COR-L47 (cell line): ENCODE measurements at regions not wholly inside any gene's neighbourhood (a gene's known extent, or its start where the extent isn't known, plus 50 kb on each side); places are given as distances from the start of the nearest gene placed in this dataset.

Experiments
- DNase-seq: peaks from one replicate; lab custom pipeline; 2025; lab: John Stamatoyannopoulos, UW

DNA sequence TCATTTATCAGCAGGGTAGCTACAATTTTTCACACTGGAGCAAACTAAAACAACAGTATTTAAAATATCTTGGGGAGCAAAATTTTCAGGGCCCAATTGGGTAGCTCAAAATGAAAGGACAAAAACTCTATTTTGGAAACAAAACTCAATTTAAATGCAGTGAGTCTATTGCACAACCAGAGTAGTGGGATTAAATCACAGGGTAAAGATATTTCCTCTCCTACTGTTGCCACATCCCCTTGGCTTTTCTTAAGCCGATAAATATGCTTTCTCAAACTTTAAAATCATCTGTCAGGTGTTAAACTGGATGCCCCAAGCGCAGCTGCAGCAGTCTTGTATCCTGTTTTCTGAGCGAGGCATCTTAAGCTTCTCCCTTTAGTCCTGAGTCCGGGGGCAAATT is 1474.3 kb upstream of the CDH9 start:
- no peak for DNase-seq

DNA sequence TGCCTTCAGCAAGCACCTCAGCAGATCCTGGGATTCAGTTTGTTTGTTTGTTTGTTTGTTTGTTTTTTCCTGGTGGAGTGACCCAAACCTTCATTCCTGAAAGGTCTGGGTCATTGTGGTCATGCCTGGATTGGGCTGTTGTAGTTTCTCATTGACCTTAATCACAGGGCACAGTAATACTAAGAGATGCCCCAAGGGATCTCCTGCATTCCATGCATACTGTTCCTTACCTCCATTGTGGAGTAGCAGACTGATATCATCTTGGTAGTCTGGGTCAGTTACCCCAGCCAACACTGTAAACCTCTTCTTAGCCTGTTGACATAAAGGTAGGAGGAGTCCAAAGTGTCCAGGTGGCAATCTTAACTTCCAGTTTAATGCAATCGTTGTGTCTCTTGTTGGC is 1466.7 kb upstream of the CDH9 start:
- DNase-seq = no peak

DNA sequence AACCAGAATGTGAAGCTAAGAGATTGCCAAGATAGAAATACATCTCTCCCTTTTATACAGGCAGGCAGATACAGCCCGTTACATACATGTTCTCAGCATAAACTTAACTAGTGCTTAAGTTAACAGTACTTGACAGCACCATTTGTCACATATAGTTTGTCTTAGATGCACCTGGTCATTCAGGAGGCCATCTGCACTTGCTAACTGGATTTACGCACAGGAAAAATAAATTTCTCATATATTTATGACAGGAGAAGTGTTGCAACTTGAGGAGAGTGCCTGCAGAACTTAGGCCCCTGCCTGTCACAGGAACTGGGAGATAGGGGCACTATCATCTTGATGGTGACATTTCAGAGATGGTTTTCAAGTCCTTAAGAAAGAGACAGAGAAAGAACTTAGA is 1462.1 kb upstream of the CDH9 start:
- no peak for DNase-seq

DNA sequence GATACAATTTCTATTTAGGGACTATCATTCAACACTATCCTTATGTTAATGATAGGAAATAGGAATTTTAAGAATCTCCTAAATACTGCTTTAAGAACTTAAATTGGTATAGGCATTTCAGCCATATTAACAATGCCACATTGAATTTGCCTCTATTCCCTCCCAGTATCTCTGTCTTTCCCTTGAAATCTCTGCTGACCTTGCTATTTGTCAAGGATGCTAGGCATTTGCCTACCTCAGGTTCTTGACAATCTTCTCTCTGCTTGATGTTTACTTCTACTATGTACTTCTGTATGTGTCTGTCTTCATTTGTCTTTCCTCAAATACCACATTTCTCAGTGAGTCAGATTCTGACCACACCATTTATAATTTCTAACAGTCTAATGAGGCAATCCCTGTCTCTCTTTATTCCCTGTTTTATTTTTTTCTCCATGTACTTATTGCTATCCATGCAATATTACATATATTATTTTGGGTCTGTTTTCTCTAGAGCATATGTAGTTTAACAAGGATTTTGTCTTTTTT is 1461.4 kb upstream of the CDH9 start:
- DNase-seq = no peak

DNA sequence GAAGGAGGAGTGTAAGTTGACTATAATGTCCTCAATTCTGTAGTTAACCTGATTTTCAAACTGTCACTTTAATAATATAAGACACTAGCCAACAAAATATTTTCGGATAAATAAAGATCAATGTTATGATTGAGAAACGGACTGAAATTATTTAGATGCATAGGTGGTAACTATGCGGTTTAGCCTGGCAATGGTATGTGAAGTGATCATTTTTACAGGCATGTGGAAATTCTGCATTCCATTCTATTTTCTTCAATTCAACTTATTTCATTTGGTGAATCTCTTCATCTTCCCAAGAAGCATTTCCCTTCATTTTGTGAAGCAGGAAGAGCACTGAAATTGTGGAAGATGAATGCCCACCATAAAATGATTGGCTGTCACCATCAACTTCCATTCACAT is 1457.5 kb upstream of the CDH9 start:
- no peak for DNase-seq

DNA sequence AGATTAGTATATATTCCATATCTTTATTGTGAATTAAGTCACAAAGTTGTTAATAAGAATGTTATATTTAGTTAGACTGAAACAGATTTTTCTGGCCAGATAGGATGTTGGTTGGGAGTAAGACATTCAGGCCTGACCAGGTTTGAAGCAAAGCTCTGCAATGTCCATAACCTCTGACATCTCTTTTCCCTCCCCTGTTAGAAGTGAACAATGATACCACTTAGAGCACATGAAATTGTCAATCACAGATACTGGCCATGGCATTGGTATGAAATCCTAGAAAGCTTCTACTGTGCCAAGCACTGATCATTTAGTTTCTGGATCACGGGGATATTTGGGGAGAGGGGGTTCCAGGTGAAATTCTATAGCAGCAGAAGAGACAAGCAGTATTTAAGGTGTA is 1455.1 kb upstream of the CDH9 start:
- DNase-seq = no peak

DNA sequence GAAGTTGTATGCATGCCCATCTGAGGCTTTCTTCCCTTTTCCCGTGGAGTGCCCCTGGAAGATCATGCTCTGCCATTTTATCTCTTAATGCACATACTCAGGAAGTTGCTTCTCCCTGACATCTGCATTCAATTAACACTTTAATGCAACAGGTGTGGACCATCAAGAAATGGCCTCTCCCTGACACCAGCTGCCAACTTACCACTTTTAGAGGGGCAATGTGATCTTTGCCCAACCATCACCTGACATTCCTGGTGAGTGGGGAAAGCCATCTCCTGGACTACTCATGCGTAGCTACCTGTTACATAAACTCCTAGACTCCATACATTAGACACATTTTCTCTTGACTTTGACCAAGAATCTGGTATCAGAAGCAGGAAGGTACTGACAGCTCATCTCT is 1450.4 kb upstream of the CDH9 start:
- DNase-seq = no peak

DNA sequence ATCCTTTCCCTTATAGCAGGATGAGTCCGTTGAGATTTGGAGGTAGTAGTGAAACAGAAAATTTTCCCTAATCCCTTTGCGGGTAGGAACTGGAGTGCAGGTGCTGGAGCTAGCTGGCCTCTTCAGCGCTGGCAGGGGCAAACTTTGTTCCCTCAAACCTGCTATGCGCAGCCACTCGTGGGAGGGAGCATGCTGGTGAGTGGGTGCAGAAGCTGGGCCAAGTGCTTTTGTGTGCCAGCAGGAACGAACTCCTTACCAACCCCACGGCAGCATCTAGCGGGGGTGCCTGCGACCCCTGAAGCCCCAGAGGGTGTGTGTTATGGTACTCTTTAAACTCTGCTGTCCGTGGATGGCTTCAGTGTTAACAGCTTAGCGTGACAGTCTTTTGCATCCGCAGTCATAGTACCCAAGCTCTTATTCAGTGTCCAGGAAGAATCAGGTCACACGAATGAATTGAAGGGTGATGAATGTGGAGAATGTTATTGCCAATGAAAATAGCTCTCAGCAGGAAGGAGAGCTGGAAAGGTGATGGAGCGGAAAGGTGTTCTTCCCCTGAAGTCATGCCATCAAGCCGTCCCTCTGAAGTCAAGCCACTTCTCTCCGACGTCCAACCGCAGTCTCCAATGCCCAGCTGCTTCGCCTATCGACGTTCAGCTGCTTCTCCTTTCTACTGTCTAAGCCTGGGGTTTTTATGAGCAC is 1445.1 kb upstream of the CDH9 start:
- no peak for DNase-seq

DNA sequence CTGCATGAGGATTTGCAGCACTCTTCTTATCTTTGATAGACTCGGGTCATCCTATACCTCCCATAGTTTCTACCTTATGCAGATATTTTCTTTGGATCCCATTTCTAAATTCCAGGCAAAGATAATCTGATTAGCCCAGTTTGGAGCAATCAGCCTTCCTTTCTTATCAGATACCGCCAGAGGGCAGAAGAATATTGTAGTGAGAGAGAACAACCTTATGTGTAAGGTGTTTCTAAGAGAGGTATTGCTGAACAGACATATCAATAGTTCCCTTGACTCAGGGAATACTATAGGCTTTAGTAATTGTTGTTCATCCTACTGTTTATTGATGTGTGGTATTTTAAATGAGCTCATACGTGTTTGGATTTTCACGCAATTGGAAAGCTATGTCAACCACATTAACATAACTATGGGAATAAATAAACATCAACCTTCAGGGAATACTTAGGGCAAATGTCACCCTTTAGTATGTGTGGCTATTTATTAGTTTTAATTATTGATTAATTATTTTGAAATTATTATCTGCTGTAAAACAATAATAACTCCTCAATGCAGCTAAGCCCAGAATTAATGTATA is 1435.2 kb upstream of the CDH9 start:
- DNase-seq = no peak

DNA sequence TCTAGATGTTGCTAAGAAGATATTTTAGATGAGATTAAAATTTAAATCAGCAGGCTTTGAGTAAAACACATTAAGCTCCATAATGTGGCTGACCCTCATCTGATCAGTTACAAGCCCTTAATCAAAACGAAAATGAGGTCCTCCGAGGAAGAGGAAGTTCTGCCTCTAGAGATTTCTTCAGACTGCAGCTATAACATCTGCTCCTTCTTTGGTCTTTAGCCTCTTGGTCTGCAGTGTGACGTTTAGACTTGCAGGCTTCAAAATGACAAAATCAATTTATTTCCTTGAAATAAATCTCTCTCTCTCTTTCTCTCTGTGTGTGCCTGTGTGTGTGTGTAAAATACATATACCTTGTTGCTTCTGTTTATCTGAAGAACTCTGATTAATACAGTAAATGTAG is 1429.8 kb upstream of the CDH9 start:
- DNase-seq = no peak

DNA sequence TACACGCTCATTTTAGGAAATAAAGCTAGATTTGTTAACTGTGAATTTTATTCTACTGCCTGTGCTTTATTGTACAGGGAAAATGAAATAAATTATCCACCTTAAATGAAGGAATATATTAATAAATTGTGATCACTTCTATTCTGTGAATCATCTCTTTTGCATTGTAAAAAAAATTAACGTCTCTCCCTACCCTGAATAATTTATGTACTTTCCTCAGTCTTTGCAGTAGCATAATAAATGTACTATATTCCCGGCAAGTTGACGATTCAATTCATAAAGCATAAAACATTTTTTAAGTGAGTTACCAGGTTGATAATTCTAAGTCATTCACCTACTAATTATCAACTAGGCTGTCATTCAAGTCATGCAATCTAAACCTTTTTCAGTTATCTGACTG is 1425.3 kb upstream of the CDH9 start:
- DNase-seq = no peak

DNA sequence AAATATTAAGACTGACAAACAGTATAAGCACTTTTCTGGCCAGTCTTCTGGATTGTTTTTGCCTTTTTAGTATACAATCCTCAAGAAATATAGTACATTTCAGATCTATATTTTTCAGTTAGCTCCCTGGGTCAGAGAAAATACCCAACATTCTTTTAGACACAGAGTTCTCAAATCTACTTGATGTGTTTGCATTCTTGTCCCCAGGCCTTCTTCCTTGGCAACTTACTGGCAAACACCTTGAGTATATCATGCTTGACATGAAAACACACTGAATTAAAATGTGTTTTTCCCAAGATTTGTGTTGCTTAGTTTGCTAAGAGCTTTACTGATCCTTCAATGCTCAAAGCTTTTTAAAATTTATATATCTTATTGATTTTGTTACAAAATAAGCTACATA is 1413.1 kb upstream of the CDH9 start:
- DNase-seq = no peak

DNA sequence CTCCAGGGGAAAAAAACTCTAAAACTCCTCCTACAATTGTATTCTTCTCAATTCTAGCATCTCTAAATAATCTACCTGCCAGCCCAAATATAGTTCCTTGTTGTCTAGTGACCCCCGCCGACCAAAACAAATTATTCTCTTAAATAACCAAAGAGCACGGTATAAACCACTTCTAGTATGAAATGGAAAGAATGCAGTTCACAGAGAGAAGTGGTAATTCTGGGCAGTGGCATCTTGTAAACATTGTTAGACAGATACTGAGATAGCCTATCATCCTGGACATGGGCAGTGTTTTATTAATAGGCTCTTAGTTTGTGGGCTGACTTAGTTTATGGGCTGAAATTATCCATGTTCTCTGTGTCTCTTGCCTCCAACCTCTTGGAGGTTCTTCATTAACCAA is 1412.6 kb upstream of the CDH9 start:
- DNase-seq = no peak

DNA sequence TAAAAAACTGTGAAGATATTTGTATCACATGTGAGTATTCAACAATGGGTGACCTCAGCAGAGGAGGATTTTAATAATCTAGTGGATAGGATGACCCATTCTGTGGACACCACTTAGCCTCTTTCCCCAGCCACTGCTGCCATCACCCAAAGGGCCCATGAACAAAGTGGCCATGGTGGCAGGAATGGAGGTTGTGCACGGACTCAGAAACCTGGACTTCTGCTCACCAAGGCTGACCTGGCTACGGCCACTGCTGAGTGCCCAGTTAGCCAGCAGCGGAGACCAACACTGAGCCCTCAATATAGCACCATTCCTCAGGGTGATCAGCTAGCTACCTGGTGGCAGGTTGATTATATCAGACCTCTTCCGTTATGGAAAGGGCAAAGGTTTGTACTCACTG is 1410.4 kb upstream of the CDH9 start:
- no peak for DNase-seq

DNA sequence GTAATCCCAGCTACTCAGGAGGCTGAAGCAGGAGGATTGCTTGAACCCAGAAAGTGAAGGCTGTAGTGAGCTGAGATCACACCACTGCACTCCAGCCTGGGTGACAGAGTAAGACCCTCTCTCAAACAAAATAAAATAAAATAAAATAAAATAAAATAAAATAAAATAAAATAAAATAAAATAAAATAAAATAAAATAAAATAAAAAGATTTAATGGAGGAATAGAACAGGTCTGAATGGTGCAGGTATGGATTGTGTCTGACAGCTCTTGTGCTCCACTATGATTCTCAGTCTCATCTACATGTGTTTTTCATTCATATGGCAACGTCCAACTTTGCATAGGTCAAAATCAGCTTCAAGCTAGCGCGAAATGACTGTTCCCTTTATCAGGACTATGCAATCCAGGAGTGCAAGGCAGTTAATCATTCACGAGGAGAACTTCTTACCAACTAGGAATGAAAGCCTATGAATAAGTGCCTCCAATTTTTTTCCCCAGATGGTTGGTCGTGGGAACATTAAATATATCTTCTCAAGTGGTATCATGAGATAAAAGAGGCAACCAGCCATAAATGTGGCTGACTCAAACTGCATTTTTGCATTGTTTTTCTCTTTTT is 1392.3 kb upstream of the CDH9 start:
- DNase-seq = no peak

DNA sequence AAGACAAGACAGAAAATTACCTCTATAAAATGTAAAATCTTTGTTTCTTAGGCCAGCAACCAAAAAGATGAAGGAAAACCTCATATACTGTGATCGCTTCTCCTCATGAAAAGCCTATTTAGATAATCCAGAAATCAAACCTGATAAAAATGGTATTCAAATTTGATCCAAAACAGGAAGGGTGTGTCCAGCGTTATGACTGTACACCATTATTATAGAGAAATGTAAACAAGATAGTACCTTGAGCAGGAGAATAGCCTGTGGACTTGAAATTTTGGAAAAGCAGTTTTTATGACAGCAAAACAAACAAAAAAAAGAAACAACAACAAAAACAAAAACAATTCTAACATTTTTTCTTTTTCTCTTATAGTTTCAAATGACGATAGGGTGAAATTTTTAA is 1382.8 kb upstream of the CDH9 start:
- no peak for DNase-seq

DNA sequence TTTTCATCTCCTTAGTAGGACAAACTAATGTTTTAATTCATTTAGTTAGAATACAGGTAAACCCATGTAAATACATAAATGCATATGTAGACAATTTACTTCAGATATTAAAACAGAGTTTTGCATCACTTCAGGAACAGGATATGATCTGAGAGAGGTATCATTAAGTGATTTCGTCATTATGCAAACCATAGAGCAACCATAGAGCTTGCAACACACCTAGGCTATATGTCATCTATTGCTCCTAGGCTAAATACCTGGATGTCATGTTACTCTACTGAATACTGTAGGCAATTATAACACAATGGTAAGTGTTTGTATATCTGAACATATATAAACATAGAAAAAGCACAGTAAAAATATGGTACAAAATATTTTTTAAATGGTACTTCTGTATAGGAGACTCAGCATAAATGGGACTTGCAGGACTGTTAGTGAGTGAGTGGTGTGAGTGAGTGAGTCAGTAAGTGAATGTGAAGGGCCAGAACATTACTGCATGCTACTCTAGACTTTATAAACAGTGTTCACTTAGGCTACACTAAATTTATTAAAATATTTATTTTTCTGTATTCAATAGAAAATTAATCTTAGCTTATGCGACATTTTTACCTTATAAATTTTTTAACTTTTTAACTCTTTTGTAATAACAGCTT is 1377.5 kb upstream of the CDH9 start:
- no peak for DNase-seq

DNA sequence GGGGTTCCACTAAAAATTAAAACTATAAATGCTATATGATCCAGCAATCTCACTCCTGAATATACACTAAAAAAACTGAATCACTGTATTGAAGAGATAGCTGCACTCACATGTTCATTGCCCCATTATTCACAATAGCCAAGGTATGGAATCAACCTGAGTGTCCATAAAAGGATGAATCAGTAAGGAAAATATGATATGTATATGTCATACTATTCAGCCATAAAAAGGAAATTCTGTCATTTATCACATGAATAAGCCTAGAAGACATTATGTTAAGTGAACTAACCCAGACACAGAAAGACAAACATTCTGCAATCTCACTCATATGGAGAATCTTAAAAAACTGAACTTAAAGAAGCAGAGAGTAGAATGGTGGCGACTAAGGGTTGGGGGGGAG is 1376.2 kb upstream of the CDH9 start:
- DNase-seq = no peak

DNA sequence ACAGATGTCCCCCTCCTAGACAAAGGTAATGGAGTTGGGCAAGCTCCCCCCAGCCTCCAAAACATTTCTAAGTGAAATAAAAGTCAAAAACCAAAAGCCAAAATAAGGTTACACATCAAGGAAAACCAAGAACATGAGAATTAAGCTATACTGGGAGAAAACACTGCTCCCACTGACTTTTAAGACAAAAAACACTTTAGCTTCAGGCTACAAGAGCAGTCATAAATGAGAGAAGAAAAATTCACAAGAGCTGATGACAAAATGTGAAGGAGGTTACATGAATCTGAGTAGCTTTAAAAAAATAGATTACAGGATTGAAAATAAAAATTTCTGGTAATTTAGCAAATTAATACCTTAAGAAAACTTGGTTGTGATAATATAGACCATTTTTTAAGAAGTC is 1370.3 kb upstream of the CDH9 start:
- no peak for DNase-seq

DNA sequence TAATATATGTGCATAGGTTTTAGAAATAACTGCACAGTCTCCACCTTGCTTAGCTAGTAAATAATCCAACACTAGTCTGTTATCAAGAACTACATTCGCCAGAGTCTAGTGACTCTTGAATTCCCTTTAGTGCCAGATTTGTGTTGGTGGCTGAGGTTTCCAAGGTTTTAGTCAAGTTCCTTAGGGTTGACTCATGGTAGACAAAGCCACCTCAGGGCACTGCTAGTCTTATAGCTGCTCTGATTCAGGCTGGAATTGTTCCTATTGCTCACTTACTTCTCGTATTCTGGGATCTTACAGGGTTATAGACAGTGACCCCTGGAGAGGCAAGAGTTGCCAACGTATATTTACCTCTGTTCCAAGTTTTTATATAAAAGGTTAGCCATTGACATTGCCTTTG is 1369.8 kb upstream of the CDH9 start:
- no peak for DNase-seq

DNA sequence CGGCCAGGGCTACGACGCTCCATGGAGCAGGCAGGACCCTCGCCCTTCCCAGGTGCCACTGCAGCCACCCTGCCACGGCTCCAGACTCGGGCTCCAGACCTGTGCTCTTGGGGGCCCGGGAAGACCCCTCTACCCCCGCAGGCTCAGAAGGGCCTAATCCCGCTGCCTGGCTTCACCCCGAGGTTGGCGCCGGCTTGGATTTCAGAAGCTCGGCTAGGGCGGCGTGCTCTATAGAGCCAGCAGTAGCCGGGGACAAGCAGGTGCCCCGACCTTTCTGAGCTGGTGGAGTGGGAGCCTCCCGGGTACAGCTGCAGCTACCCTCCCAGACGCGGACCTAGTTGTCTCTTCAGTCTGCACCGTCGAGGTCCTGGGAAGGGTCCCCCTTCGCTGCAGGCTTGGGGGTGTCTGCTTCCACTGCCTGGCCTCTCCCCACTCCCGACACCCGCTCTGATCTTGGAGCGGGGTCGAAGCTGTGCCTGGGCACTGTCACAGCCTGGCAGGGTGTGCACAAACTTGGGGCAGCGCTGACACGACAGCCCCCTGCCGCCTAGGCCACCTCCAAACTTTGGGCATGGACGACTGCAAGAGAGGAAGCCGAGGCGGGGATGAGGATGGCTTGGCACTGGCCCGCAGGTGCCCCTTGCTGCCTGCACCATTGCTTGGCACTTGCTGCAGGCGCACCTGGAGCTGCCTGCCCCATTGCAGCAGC is 1366.1 kb upstream of the CDH9 start:
- DNase-seq = no peak

DNA sequence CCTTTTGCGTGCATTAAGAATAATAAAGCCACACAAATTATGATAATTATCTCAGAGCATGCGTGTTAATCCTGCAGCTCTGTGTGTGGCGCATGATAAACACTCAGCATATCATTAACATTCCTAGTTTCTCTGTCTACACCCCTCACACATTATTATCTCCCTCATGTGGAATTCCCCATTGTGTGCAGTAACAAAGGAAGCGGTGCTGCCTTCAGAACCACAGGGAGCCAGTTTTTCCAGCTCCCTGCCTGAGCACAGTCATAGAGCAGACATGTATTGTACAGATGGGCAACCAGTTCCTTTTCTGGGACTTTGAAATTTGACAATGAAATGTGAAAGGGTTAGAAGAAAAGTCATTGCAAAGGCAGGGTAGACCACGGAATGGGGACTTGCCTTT is 1365.5 kb upstream of the CDH9 start:
- peak; percentile 48 for DNase-seq
